GM19438 (cell line): ENCODE measurements at regions not wholly inside any gene's neighbourhood (a gene's known extent, or its start where the extent isn't known, plus 50 kb on each side); places are given as distances from the start of the nearest gene placed in this dataset.

Experiments
- ATAC-seq: cut with Tn5 transposase; IDR thresholded peaks from one replicate; pipeline ENCODE4 v1.9.1; 2021; ENCODE audit warnings: low read depth; ENCODE audit not compliant: unreplicated experiment

DNA sequence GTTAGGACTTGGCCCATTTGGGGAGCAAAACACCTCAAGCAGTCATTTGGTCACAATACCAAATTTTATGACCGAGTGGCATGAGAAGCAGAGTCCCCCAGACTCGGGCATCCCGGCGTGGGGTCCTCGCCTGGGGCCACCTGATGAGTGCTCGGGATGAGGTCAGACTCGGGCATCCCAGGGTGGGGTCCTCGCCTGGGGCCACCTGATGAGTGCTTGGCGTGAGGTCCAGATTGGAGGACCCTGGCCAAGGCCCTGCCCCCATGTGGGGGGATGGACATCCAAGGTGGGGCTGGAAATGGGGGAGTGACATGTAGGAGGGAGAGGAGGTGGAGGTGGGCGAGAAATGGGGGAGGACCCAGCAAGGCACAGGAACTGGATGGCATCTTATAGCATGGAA lies 56.1 kb upstream of the CST7 start:
- ATAC-seq, result no peak

DNA sequence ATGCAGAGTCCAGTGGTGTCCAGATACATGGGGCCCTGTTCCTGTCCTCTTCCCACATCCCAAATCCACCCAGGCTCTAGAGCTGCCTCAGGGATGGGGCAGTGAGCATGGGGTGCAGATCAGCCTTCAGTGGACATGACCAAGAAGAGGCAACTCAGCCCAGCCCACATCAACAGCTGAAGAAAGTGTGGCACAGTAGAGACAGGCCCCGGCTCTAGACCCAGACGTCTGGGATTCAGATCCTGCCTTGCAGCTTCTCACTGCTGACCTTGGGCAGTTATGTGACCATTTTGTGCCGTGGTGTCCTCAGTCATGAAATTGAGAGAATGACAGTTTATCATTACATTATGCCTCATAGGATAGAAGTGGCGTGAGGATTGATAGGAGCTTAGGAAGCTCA lies 54.6 kb upstream of the CST7 start:
- ATAC-seq, result no peak

DNA sequence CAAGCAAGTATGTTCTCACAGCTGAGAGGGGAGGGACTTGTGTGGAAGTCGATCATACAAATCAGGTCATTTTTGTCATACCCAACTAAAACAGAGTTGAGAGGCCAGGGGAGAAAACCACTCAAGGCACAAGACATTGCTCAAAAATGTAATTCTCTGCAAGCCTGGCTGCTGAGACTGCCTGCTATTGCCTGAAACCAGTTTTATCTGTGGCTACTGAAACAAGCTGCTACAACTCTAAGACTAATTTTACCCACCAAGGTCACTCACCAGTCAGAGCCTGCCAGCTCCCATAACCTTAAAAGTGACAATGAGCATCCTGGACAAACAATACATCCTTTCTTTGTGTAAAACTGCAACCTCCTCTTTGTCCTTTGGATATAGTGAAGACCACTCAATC lies 54.1 kb upstream of the CST7 start:
- ATAC-seq, result no peak

DNA sequence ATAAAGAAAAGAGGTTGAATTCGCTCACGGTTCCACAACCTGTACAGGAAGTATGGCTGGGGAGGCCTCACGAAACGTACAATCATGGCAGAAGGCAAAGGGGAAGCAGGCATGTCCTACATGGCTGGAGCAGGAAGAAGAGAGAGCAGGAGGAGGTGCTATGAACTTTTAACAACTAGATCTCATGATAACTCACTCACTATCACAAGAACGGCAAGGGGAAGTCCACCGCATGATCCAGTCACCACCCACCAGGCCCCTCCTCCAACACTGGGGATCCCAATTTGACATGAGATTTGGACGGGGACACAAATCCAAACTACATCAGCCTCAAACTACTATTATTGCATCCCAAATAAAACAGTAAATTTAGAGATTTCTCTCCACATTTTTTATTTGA lies 53.6 kb upstream of the CST7 start:
- ATAC-seq, result no peak

DNA sequence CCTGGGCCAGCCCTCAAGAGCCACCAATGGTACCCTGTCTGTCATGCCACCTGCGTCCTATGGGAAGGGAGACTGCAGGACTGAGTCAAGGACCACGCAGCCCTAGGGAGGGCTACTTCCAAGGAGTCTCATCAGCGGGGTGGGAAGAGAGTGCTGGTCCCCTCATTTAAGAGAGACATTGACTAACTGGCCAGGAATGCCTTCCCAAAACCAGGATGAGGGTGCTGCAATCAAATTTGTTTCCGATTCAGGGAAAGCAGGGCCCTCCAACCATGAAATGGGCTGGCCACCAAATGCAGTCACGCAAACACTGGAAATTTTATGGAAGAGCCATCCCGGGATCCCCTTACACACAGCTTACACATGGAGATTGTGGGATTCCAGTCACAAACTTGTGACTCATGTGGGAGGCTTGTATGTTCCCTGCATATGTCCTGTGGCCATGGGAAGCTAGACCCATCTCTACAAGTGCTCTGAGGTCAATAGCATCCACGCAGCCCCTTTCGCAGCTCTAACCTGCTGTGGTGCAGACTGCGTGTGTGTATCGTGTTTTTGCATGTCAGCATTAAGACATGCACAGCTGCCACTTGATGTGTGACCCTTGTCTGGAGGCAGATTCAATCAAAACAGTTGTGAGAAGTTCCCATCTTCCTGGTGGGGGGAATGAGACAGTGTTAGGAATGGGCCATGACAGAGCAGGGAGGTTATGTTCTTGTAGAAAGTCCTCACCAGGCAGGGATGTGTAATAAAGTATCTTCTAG lies 53.0 kb upstream of the CST7 start:
- no peak for ATAC-seq

DNA sequence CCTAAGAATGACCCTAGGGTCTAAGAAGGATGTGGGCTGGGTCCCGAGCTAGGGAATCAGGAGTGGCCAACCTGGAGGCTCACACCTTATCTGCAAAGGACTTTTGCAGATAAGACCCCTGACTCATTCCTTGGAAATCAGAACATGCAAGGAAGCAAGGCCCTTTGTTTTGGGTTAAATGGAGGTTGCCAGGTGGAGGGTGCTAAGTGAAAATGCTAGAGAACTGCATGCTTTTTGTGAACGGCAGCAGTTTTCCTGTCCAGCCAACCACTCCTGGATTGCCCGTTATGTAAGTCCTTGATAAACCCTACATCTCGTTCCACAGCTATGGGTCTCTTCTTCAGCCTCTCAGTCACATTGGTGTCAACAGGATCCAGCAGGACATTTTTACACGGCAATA lies 52.1 kb upstream of the CST7 start:
- ATAC-seq, result no peak

DNA sequence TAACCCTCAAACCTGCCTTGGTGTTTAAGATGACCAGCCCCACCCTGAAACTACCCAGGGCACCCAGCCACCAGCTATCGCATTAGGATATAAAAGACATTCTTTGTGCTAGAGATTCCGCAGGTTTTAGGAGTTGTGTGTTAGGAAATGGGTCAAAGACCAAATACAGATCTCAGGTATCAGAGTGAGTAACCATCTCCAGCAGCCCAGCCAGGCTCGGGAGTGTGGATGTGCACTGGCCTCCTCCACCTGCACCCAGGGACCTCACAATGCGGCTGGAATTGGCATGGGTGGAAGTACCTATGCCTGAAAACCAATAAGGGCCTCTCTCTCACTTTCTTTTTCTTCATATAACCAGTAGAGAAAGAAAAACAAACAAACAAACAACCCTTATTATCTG lies 51.1 kb upstream of the CST7 start:
- no peak for ATAC-seq

DNA sequence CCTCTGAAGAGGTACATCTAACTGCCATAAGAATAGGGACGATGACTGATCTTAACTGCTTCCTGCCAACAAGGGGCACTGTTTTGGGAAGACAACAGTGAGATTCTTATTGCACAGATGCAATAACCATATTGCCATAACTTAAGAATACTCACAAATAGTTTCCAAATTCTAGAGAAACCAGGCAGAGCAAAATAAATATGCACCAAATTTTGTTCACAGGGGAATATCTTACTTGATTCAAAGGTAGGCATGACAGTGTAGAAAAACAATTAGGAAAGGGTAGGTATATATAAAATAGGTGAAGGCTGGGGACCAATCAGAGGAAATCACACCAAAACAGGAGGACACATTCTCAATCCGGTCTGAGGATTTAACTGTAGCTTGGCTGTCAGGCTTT lies 49.9 kb upstream of the CST7 start:
- ATAC-seq, result no peak
